ENCODE measurements at regions not wholly inside any gene's neighbourhood (a gene's known extent, or its start where the extent isn't known, plus 50 kb on each side); places are given as distances from the start of the nearest gene placed in this dataset.

GRCh38 chr5:2052687-2053086 lies 170.0 kb upstream of the IRX4 start:
- DNase-seq, result no peak

GRCh38 chr5:2049876-2050275 lies 167.2 kb upstream of the IRX4 start:
- no peak for DNase-seq

GRCh38 chr5:2048664-2049063 lies 165.9 kb upstream of the IRX4 start:
- DNase-seq, result no peak

- no peak for DNase-seq
Measured at GRCh38 chr5:2047341-2047927, 164.7 kb upstream of the IRX4 start.

- DNase-seq, result no peak
Measured at GRCh38 chr5:2044041-2044440, 161.3 kb upstream of the IRX4 start.

GRCh38 chr5:2039180-2039531 lies 156.4 kb upstream of the IRX4 start:
- no peak for DNase-seq

GRCh38 chr5:2038321-2039179 lies 155.8 kb upstream of the IRX4 start:
- DNase-seq, result peak; percentile 52

GRCh38 chr5:2036885-2037284 lies 154.2 kb upstream of the IRX4 start:
- no peak for DNase-seq

- DNase-seq, result no peak
Measured at GRCh38 chr5:2032432-2032831, 149.7 kb upstream of the IRX4 start.

GRCh38 chr5:2031581-2031980 lies 148.9 kb upstream of the IRX4 start:
- DNase-seq, result no peak

- DNase-seq, result no peak
Measured at GRCh38 chr5:2030131-2030530, 147.4 kb upstream of the IRX4 start.

- no peak for DNase-seq
Measured at GRCh38 chr5:2029206-2029605, 146.5 kb upstream of the IRX4 start.

- no peak for DNase-seq
Measured at GRCh38 chr5:2027790-2028189, 145.1 kb upstream of the IRX4 start.

- no peak for DNase-seq
Measured at GRCh38 chr5:2024986-2025721, 142.4 kb upstream of the IRX4 start.

- no peak for DNase-seq
Measured at GRCh38 chr5:2023196-2023595, 140.5 kb upstream of the IRX4 start.

GRCh38 chr5:2022436-2022835 lies 139.7 kb upstream of the IRX4 start:
- DNase-seq, result no peak

GRCh38 chr5:2021484-2022176 lies 138.9 kb upstream of the IRX4 start:
- DNase-seq, result no peak

- no peak for DNase-seq
Measured at GRCh38 chr5:2020730-2021129, 138.0 kb upstream of the IRX4 start.

- no peak for DNase-seq
Measured at GRCh38 chr5:2019716-2020115, 137.0 kb upstream of the IRX4 start.

GRCh38 chr5:2018390-2018724 lies 135.6 kb upstream of the IRX4 start:
- no peak for DNase-seq

- DNase-seq, result peak in 1 of 2 donors; percentile 6
Measured at GRCh38 chr5:2017540-2018389, 135.0 kb upstream of the IRX4 start.

- no peak for DNase-seq
Measured at GRCh38 chr5:2015961-2016360, 133.2 kb upstream of the IRX4 start.

Measured in activated CD4-positive, alpha-beta T cell treated with anti-CD3 and anti-CD28 coated beads for 4 hours (primary cell).